H1 (cell line): ENCODE measurements at regions not wholly inside any gene's neighbourhood (a gene's known extent, or its start where the extent isn't known, plus 50 kb on each side); places are given as distances from the start of the nearest gene placed in this dataset.

Experiments
- CTCF ChIA-PET: fragments of 300-600 bp; sonication (Branson Sonifier 250); formaldehyde crosslinking; loops from one replicate; lab custom pipeline; 2021; ENCODE audit not compliant: partially characterized antibody; lab: Charles Lee
- POLR2A ChIA-PET: fragments of 300-600 bp; sonication (Branson Sonifier 250); formaldehyde crosslinking; loops from one replicate; lab custom pipeline; 2021; ENCODE audit warnings: inconsistent platforms; ENCODE audit not compliant: partially characterized antibody; lab: Charles Lee
- DNase-seq, 2 experiments: peaks; one replicate each; pipeline versions ENCODE4 v3.0.0 to v3.0.0-alpha.2; 2010 to 2022; ENCODE audit warnings: low spot score in 2 of 2, low read depth in 1 of 2, mixed read lengths in 1 of 2
- FAIRE-seq: peaks from 2 replicates; lab custom pipeline; 2011; peaks lifted over from hg19 to GRCh38; lab: Jason Lieb, UNC
- H2AFZ ChIP-seq: 2 replicates; pipeline ENCODE4 v1.8.1; 2012; ENCODE audit warnings: low read length, inconsistent platforms
- H2AK5ac ChIP-seq: 2 replicates; pipeline ENCODE4 v1.6.1; 2013; ENCODE audit warnings: low read depth, low read length
- H2BK120ac ChIP-seq: replicated peaks from 2 replicates; pipeline ENCODE3; 2013; ENCODE audit warnings: low read depth, low read length, inconsistent platforms
- H2BK12ac ChIP-seq: 2 replicates; pipeline ENCODE4 v1.6.1; 2013; ENCODE audit warnings: low read depth, low read length
- H2BK15ac ChIP-seq: 2 replicates; pipeline ENCODE4 v1.6.1; 2013; ENCODE audit warnings: low read length
- H2BK20ac ChIP-seq: 2 replicates; pipeline ENCODE4 v1.6.1; 2013; ENCODE audit warnings: low read length
- H2BK5ac ChIP-seq: 2 replicates; pipeline ENCODE4 v1.6.1; 2013; ENCODE audit warnings: low read depth, low read length
- H3K14ac ChIP-seq: 2 replicates; pipeline ENCODE4 v1.6.1; 2013; ENCODE audit warnings: inconsistent platforms; ENCODE audit not compliant: insufficient read length
- H3K18ac ChIP-seq: 2 replicates; pipeline ENCODE4 v1.6.1; 2013; ENCODE audit warnings: low read length; ENCODE audit errors: extremely low read depth
- H3K23ac ChIP-seq: 2 replicates; pipeline ENCODE4 v1.6.1; 2013; ENCODE audit warnings: inconsistent platforms; ENCODE audit not compliant: insufficient read length
- H3K23me2 ChIP-seq: 2 replicates; pipeline ENCODE4 v1.6.1; 2013; ENCODE audit warnings: low read depth, low read length
- H3K27ac ChIP-seq: 2 replicates; pipeline ENCODE4 v1.6.1; 2011; ENCODE audit warnings: low read depth, low read length, inconsistent platforms
- H3K27me3 ChIP-seq, 4 experiments: replicated peaks in 1 of 4; 1 replicate in 1 of 4; 2 replicates in 3 of 4; pipeline versions ENCODE4 v1.6.1 to v1.8.1; 2011 to 2013; ENCODE audit warnings: low read length in 3 of 4, mild to moderate bottlenecking in 3 of 4, inconsistent platforms in 2 of 4, mixed read lengths in 2 of 4, moderate library complexity in 1 of 4; ENCODE audit not compliant: control insufficient read depth in 3 of 4, insufficient read depth in 3 of 4; ENCODE audit errors: extremely low read depth in 1 of 4
- H3K36me3 ChIP-seq, 4 experiments: 2 replicates each; pipeline versions ENCODE4 v1.6.1 to v1.8.1; 2011 to 2013; ENCODE audit warnings: mild to moderate bottlenecking in 4 of 4, low read length in 3 of 4, moderate library complexity in 2 of 4, control low read depth in 1 of 4, inconsistent platforms in 1 of 4; ENCODE audit not compliant: insufficient read depth in 4 of 4, control insufficient read depth in 2 of 4
- H3K4ac ChIP-seq: replicated peaks from 2 replicates; pipeline ENCODE3; 2013; ENCODE audit warnings: low read length, low read depth, mixed read lengths, inconsistent platforms; ENCODE audit not compliant: insufficient read length
- H3K4me1 ChIP-seq, 4 experiments: replicated peaks in 1 of 4; 1 replicate in 1 of 4; 2 replicates in 3 of 4; pipeline versions ENCODE4 v1.6.1 to v1.8.1; 2011 to 2013; ENCODE audit warnings: low read length in 3 of 4, inconsistent platforms in 2 of 4, mixed read lengths in 1 of 4; ENCODE audit not compliant: insufficient read depth in 4 of 4, control insufficient read depth in 3 of 4
- H3K4me2 ChIP-seq, 2 experiments: 2 replicates each; pipeline versions ENCODE4 v1.6.1 to v1.8.1; 2011 to 2013; ENCODE audit warnings: low read depth in 2 of 2, low read length in 2 of 2, control low read depth in 1 of 2, inconsistent platforms in 1 of 2, mild to moderate bottlenecking in 1 of 2; ENCODE audit not compliant: insufficient read depth in 1 of 2
- H3K4me3 ChIP-seq, 4 experiments: fragments of 200-600, 300-600 bp in 1 of 4; sonication (generic), shearing (Covaris generic), sonication (Bioruptor Twin) in 1 of 4; 2 replicates each; pipeline versions ENCODE4 v1.5.1 to v1.8.1; 2011 to 2016; ENCODE audit warnings: low read length in 4 of 4, low read depth in 3 of 4, control low read depth in 2 of 4, inconsistent platforms in 2 of 4, mild to moderate bottlenecking in 2 of 4, mixed read lengths in 1 of 4, moderate library complexity in 1 of 4; ENCODE audit not compliant: insufficient read depth in 2 of 4; ENCODE audit errors: extremely low read depth in 1 of 4
- H3K56ac ChIP-seq: replicated peaks from 2 replicates; pipeline ENCODE3; 2013; ENCODE audit warnings: low read depth, mild to moderate bottlenecking, mixed read lengths, low read length, inconsistent platforms; ENCODE audit not compliant: insufficient read length
- H3K79me1 ChIP-seq: 2 replicates; pipeline ENCODE4 v1.6.1; 2013; ENCODE audit warnings: low read depth, low read length, control low read depth
- H3K79me2 ChIP-seq, 2 experiments: 2 replicates each; pipeline versions ENCODE4 v1.6.1 to v1.8.1; 2012 to 2013; ENCODE audit warnings: low read length in 2 of 2, mild to moderate bottlenecking in 2 of 2, inconsistent platforms in 1 of 2; ENCODE audit not compliant: insufficient read depth in 2 of 2, control insufficient read depth in 1 of 2
- H3K9ac ChIP-seq, 4 experiments: replicated peaks in 1 of 4; 1 replicate in 1 of 4; 2 replicates in 3 of 4; pipeline versions ENCODE4 v1.6.1 to v1.8.1; 2011 to 2013; ENCODE audit warnings: low read depth in 3 of 4, low read length in 3 of 4, control low read depth in 2 of 4, mild to moderate bottlenecking in 2 of 4, moderate library complexity in 2 of 4, inconsistent platforms in 1 of 4; ENCODE audit errors: extremely low read depth in 1 of 4
- H3K9me3 ChIP-seq, 2 experiments: 2 replicates each; pipeline versions ENCODE4 v1.6.1 to v1.8.1; 2012 to 2013; ENCODE audit warnings: mild to moderate bottlenecking in 2 of 2, moderate library complexity in 2 of 2, control low read depth in 1 of 2, inconsistent platforms in 1 of 2, low read depth in 1 of 2, low read length in 1 of 2, mixed read lengths in 1 of 2; ENCODE audit not compliant: insufficient read depth in 2 of 2
- H4K20me1 ChIP-seq, 2 experiments: replicated peaks in 1 of 2; 2 replicates each; pipeline versions ENCODE3 to v1.8.1; 2011 to 2013; ENCODE audit warnings: inconsistent platforms in 2 of 2, low read length in 2 of 2, mild to moderate bottlenecking in 1 of 2; ENCODE audit not compliant: insufficient read depth in 2 of 2, control insufficient read depth in 1 of 2
- H4K5ac ChIP-seq: 2 replicates; pipeline ENCODE4 v1.6.1; 2013; ENCODE audit warnings: low read length, low read depth, mixed read lengths, inconsistent platforms; ENCODE audit not compliant: insufficient read length
- H4K8ac ChIP-seq: 2 replicates; pipeline ENCODE4 v1.8.0; 2013; ENCODE audit warnings: mild to moderate bottlenecking, moderate library complexity, low read length, inconsistent platforms; ENCODE audit not compliant: insufficient read depth; ENCODE audit errors: extremely low read depth
- H4K91ac ChIP-seq: replicated peaks from 2 replicates; pipeline ENCODE3; 2013; ENCODE audit warnings: low read length, mixed read lengths, inconsistent platforms; ENCODE audit not compliant: insufficient read length
- ATF3 ChIP-seq: IDR thresholded peaks from 2 replicates; pipeline ENCODE4 v1.6.1; 2011; ENCODE audit warnings: low read depth, mild to moderate bottlenecking, low read length; ENCODE audit not compliant: insufficient read depth
- BRCA1 ChIP-seq: IDR thresholded peaks from 2 replicates; pipeline ENCODE4 v1.6.1; 2012; ENCODE audit warnings: low read depth, low read length, improper control_type of control experiment
- EGR1 ChIP-seq: IDR thresholded peaks from 2 replicates; pipeline ENCODE4 v1.6.1; 2011; ENCODE audit warnings: low read depth, low read length, borderline replicate concordance
- EZH2 ChIP-seq: fragments of 200-600 bp; sonication (generic); IDR thresholded peaks from 2 replicates; pipeline ENCODE4 v1.7.1; 2012; ENCODE audit warnings: low read depth, mild to moderate bottlenecking, moderate library complexity, low read length, inconsistent platforms; ENCODE audit not compliant: severe bottlenecking
- GABPA ChIP-seq: IDR thresholded peaks from 2 replicates; pipeline ENCODE4 v1.6.1; 2011; ENCODE audit warnings: mild to moderate bottlenecking, low read length, moderate library complexity, borderline replicate concordance; ENCODE audit not compliant: insufficient read depth
- GTF2F1 ChIP-seq: IDR thresholded peaks from 2 replicates; pipeline ENCODE4 v1.6.1; 2012; ENCODE audit warnings: low read depth, low read length, improper control_type of control experiment, borderline replicate concordance
- JUN ChIP-seq: IDR thresholded peaks from 2 replicates; pipeline ENCODE4 v1.6.1; 2011; ENCODE audit warnings: low read depth, mild to moderate bottlenecking, improper control_type of control experiment, low read length
- KDM4A ChIP-seq: IDR thresholded peaks from one replicate; pipeline ENCODE4 v1.7.1; 2012; ENCODE audit warnings: low read depth, mild to moderate bottlenecking, moderate library complexity, low read length, inconsistent platforms; ENCODE audit not compliant: severe bottlenecking
- PHF8 ChIP-seq: fragments of 200-600 bp; sonication (generic); conservative IDR thresholded peaks from 2 replicates; pipeline ENCODE4 v1.7.1; 2012; ENCODE audit warnings: low read depth, mild to moderate bottlenecking, inconsistent platforms, low read length, moderate library complexity
- RBBP5 ChIP-seq: IDR thresholded peaks from 2 replicates; pipeline ENCODE4 v1.7.1; 2012; ENCODE audit warnings: low read depth, mild to moderate bottlenecking, inconsistent platforms, low read length, moderate library complexity, borderline replicate concordance
- SUZ12 ChIP-seq: fragments of 200-600 bp; sonication (generic); IDR thresholded peaks from 2 replicates; pipeline ENCODE4 v1.6.1; 2012; ENCODE audit warnings: mild to moderate bottlenecking, inconsistent platforms, low read length, moderate library complexity, mixed read lengths
- TAF1 ChIP-seq: IDR thresholded peaks from 2 replicates; pipeline ENCODE4 v1.6.1; 2011; ENCODE audit warnings: mild to moderate bottlenecking, low read depth, low read length
- TAF7 ChIP-seq: optimal IDR thresholded peaks from 2 replicates; pipeline ENCODE3; 2011; ENCODE audit warnings: low read depth, mild to moderate bottlenecking, inconsistent platforms, low read length, moderate library complexity, borderline replicate concordance
- WGBS, 2 experiments: shearing (Covaris generic) in 1 of 2; methylation state at CpG; one replicate each; pipeline versions ENCODE4 v1.1.6 to v1.1.7; 2013 to 2015; ENCODE audit warnings: low lambda C conversion rate in 2 of 2, mixed read lengths in 2 of 2, inconsistent platforms in 1 of 2, low coverage in 1 of 2, missing lambda C conversion rate in 1 of 2; ENCODE audit not compliant: insufficient replicate concordance in 2 of 2, insufficient coverage in 1 of 2, insufficient read length in 1 of 2; ENCODE audit errors: extremely low coverage in 1 of 2, missing lambda C conversion rate in 1 of 2; 5-methylcytosine and 5-hydroxymethylcytosine counted together

GRCh38 chr6:14718861-14719260, 527.0 kb upstream of the JARID2 start:
- Histone ChIP-seq H4K5ac (no peak overlapping the region), H2BK15ac (no peak overlapping the region), H3K4me3 (no peak overlapping the region), H4K91ac (no peak overlapping the region), H3K27ac (no peak overlapping the region), H3K9ac (no peak overlapping the region), H3K9me3 (no peaks in the 10 kb centered on the region), H2AK5ac (no peak overlapping the region), H3K36me3 (no peaks in the 10 kb centered on the region), H3K4me2 (no peak overlapping the region), H2AFZ (no peak overlapping the region), H3K23me2 (no peaks in the 10 kb centered on the region), H3K79me2 (no peaks in the 10 kb centered on the region), H3K18ac (no peak overlapping the region), H3K14ac (no peak overlapping the region), H2BK120ac (no peak overlapping the region), H4K8ac (no peak overlapping the region), H2BK20ac (no peak overlapping the region), H4K20me1 (no peaks in the 10 kb centered on the region), H3K79me1 (no peaks in the 10 kb centered on the region; the same call in 1 of the 2 replicates), H3K23ac (no peak overlapping the region), H2BK12ac (no peak overlapping the region), H3K27me3 (no peaks in the 10 kb centered on the region; a peak in 1 of 7 replicates), H3K4ac (no peak overlapping the region), H3K4me1 (peaks cover 0 to 6% (median 0%) of the 10 kb centered on the region in 4 experiments; a peak in 1 of 7 replicates), H3K56ac (no peak overlapping the region), H2BK5ac (no peak overlapping the region)
- no peak for FAIRE-seq
- CTCF ChIA-PET: no interaction called here
- DNase-seq: no peak
- POLR2A ChIA-PET: no interaction called here
- 87% methylated on average over 4 of the region's 4 CpGs; no CpG with 5 or more reads in 1 of the 2 experiments for WGBS, 2 experiments
- TF ChIP-seq SUZ12 (no peak), RBBP5 (no peak), EZH2 (no peak), BRCA1 (no peak), KDM4A (no peak), EGR1 (no peak), GABPA (no peak), GTF2F1 (no peak), JUN (no peak), TAF7 (no peak), TAF1 (no peak), PHF8 (no peak), ATF3 (no peak)
